ENCODE measurements at regions not wholly inside any gene's neighbourhood (a gene's known extent, or its start where the extent isn't known, plus 50 kb on each side); places are given as distances from the start of the nearest gene placed in this dataset.

- TF ChIP-seq CTCF (conservative IDR thresholded peaks at IDR 0.05): no peak
- no peak overlapping the region for H3K27ac ChIP-seq
Measured at GRCh38 chr13:107778094-107778493, 437.2 kb downstream of the LIG4 start.

- no peak for TF ChIP-seq CTCF (conservative IDR thresholded peaks at IDR 0.05)
- no peak overlapping the region for H3K27ac ChIP-seq
Measured at GRCh38 chr13:107770541-107770940, 444.8 kb downstream of the LIG4 start.

- H3K27ac ChIP-seq: no peak overlapping the region
Measured at GRCh38 chr13:107767119-107767518, 448.2 kb downstream of the LIG4 start.

GRCh38 chr13:107765724-107766401 lies 449.5 kb downstream of the LIG4 start:
- no peak for TF ChIP-seq CTCF (conservative IDR thresholded peaks at IDR 0.05)
- peak overlapping the region; percentile 29 for H3K27ac ChIP-seq

More at GRCh38 chr13:107767119-107767518, 448.2 kb downstream of the LIG4 start:
- no peak for TF ChIP-seq CTCF (conservative IDR thresholded peaks at IDR 0.05)

GRCh38 chr13:107764046-107764445 lies 451.3 kb downstream of the LIG4 start:
- TF ChIP-seq CTCF (conservative IDR thresholded peaks at IDR 0.05): no peak
- no peak overlapping the region for H3K27ac ChIP-seq

GRCh38 chr13:107753748-107754147 lies 461.6 kb downstream of the LIG4 start:
- H3K27ac ChIP-seq: no peak overlapping the region
- TF ChIP-seq CTCF (conservative IDR thresholded peaks at IDR 0.05): no peak

GRCh38 chr13:107753291-107753690 lies 462.0 kb downstream of the LIG4 start:
- no peak for TF ChIP-seq CTCF (conservative IDR thresholded peaks at IDR 0.05)
- H3K27ac ChIP-seq: no peak overlapping the region

Measured in VCaP (cell line).